Fibroblast of lung (primary cell): ENCODE measurements at regions not wholly inside any gene's neighbourhood (a gene's known extent, or its start where the extent isn't known, plus 50 kb on each side); places are given as distances from the start of the nearest gene placed in this dataset.

Experiments used
- DNase-seq, 2 donors: peaks; one replicate each; pipeline versions ENCODE4 v3.0.0 to v3.0.0-alpha.2; 2010; ENCODE audit warnings: low read depth in 2 of 2
- H2AFZ ChIP-seq: 2 replicates; pipeline ENCODE4 v1.5.1; 2012; ENCODE audit warnings: low read length, control low read depth, inconsistent platforms
- H3K27ac ChIP-seq: 2 replicates; pipeline ENCODE4 v1.5.1; 2011; ENCODE audit warnings: low read length, control low read depth; ENCODE audit not compliant: insufficient read depth
- H3K27me3 ChIP-seq: 2 replicates; pipeline ENCODE4 v1.5.1; 2011; ENCODE audit warnings: mild to moderate bottlenecking, low read length; ENCODE audit not compliant: control insufficient read depth, insufficient read depth
- H3K36me3 ChIP-seq: 2 replicates; pipeline ENCODE4 v1.5.1; 2011; ENCODE audit warnings: low read length; ENCODE audit not compliant: control insufficient read depth, insufficient read depth
- H3K4me1 ChIP-seq: 2 replicates; pipeline ENCODE4 v1.5.1; 2011; ENCODE audit warnings: low read length; ENCODE audit not compliant: control insufficient read depth, insufficient read depth; ENCODE audit errors: extremely low read depth
- H3K4me2 ChIP-seq: 2 replicates; pipeline ENCODE4 v1.5.1; 2011; ENCODE audit warnings: low read length, control low read depth; ENCODE audit not compliant: insufficient read depth; ENCODE audit errors: extremely low read depth
- H3K4me3 ChIP-seq, 4 experiments: fragments of 200-600 bp in 1 of 4; sonication (generic) in 1 of 4; replicated peaks in 1 of 4; 2 replicates each; pipeline ENCODE4 v1.5.1; 2011 to 2016; ENCODE audit warnings: low read length in 4 of 4, low read depth in 3 of 4, mild to moderate bottlenecking in 3 of 4, control low read depth in 2 of 4, inconsistent platforms in 1 of 4, mixed read lengths in 1 of 4; ENCODE audit not compliant: insufficient read depth in 1 of 4; ENCODE audit errors: control extremely low read depth in 1 of 4
- H3K79me2 ChIP-seq: 2 replicates; pipeline ENCODE4 v1.5.1; 2012; ENCODE audit warnings: mild to moderate bottlenecking, low read length, inconsistent platforms; ENCODE audit not compliant: control insufficient read depth, insufficient read depth
- H3K9ac ChIP-seq: 2 replicates; pipeline ENCODE4 v1.5.1; 2011; ENCODE audit warnings: mild to moderate bottlenecking, low read length, control low read depth; ENCODE audit not compliant: insufficient read depth
- H3K9me3 ChIP-seq: 2 replicates; pipeline ENCODE4 v1.5.1; 2012; ENCODE audit warnings: low read depth, low read length; ENCODE audit not compliant: control insufficient read depth, insufficient read depth
- H4K20me1 ChIP-seq: 2 replicates; pipeline ENCODE4 v1.5.1; 2011; ENCODE audit warnings: low read length; ENCODE audit not compliant: control insufficient read depth, insufficient read depth; ENCODE audit errors: extremely low read depth
- CTCF ChIP-seq, 2 donors: IDR thresholded peaks in 1 of 2; conservative IDR thresholded peaks in 1 of 2; 1 replicate in 1 of 2; 2 replicates in 1 of 2; pipeline ENCODE4 v1.5.1; 2011 to 2012; ENCODE audit warnings: low read length in 2 of 2, control low read depth in 1 of 2, inconsistent platforms in 1 of 2, low read depth in 1 of 2, mild to moderate bottlenecking in 1 of 2
- EZH2 ChIP-seq: IDR thresholded peaks from 2 replicates; pipeline ENCODE4 v1.5.1; 2012; ENCODE audit warnings: low read length, control low read depth, mild to moderate bottlenecking; ENCODE audit errors: missing control alignments

- Histone ChIP-seq H3K27me3 (no peaks in the 10 kb centered on the region), H3K4me1 (no peaks in the 10 kb centered on the region), H3K36me3 (no peaks in the 10 kb centered on the region), H3K4me3 (no peak overlapping the region), H3K4me2 (no peak overlapping the region), H3K9me3 (no peaks in the 10 kb centered on the region), H3K9ac (no peak overlapping the region), H4K20me1 (no peaks in the 10 kb centered on the region), H2AFZ (no peak overlapping the region), H3K79me2 (no peaks in the 10 kb centered on the region), H3K27ac (no peak overlapping the region)
- TF ChIP-seq EZH2 (no peak), CTCF (conservative IDR thresholded peaks at IDR 0.05 in 1 of 2, IDR thresholded peaks at IDR 0.05 in 1 of 2; ENCODE audit: low read depth in 1 of 2, low read length in 2 of 2) (no peak)
- DNase-seq, result no peak
Observed at GRCh38 chr4:95979961-95980876, 140.3 kb downstream of the PDHA2 start.

GRCh38 chr4:95980877-95981360 is 141.0 kb downstream of the PDHA2 start:
- no peak overlapping the region for H3K9ac ChIP-seq
- H4K20me1 ChIP-seq, result no peaks in the 10 kb centered on the region
- TF ChIP-seq EZH2 (no peak), CTCF (conservative IDR thresholded peaks at IDR 0.05 in 1 of 2, IDR thresholded peaks at IDR 0.05 in 1 of 2; ENCODE audit: low read depth in 1 of 2, low read length in 2 of 2) (no peak)
- H3K79me2 ChIP-seq, result no peaks in the 10 kb centered on the region
- no peaks in the 10 kb centered on the region for H3K4me1 ChIP-seq
- no peak for DNase-seq
- no peaks in the 10 kb centered on the region for H3K9me3 ChIP-seq
- H3K36me3 ChIP-seq, result no peaks in the 10 kb centered on the region
- no peak overlapping the region for H3K4me2 ChIP-seq
- no peaks in the 10 kb centered on the region for H3K27me3 ChIP-seq
- no peak overlapping the region for H3K27ac ChIP-seq
- H2AFZ ChIP-seq, result no peak overlapping the region
- no peak overlapping the region for H3K4me3 ChIP-seq

- Histone ChIP-seq H3K4me1 (no peaks in the 10 kb centered on the region), H3K27me3 (no peaks in the 10 kb centered on the region), H3K4me2 (no peak overlapping the region), H3K4me3 (no peak overlapping the region), H2AFZ (no peak overlapping the region), H4K20me1 (no peaks in the 10 kb centered on the region), H3K9me3 (no peaks in the 10 kb centered on the region), H3K27ac (no peak overlapping the region), H3K79me2 (no peaks in the 10 kb centered on the region), H3K9ac (no peak overlapping the region), H3K36me3 (no peaks in the 10 kb centered on the region)
- no peak for DNase-seq
- no peak for TF ChIP-seq EZH2
- TF ChIP-seq CTCF (conservative IDR thresholded peaks at IDR 0.05 in 1 of 2, IDR thresholded peaks at IDR 0.05 in 1 of 2; ENCODE audit: low read depth in 1 of 2, low read length in 2 of 2), result no peak
Observed at GRCh38 chr4:95981591-95981990, 141.7 kb downstream of the PDHA2 start.
